HL-60 (cell line): ENCODE measurements at regions not wholly inside any gene's neighbourhood (a gene's known extent, or its start where the extent isn't known, plus 50 kb on each side); places are given as distances from the start of the nearest gene placed in this dataset.

Experiments used
- DNase-seq, 2 experiments: peaks; one replicate each; pipeline ENCODE4 v3.0.0-alpha.2; 2010 to 2020; ENCODE audit warnings: low read depth in 1 of 2, low spot score in 1 of 2
- H3K27ac ChIP-seq: fragments of 250-450 bp; sonication (Bioruptor Pico); replicated peaks from 2 replicates; pipeline ENCODE4 v1.5.1; 2020; ENCODE audit warnings: mild to moderate bottlenecking, moderate library complexity
- H3K27me3 ChIP-seq: fragments of 250-450 bp; sonication (Bioruptor Pico); 2 replicates; pipeline ENCODE4 v1.5.1; 2021; ENCODE audit warnings: mild to moderate bottlenecking, moderate library complexity; ENCODE audit not compliant: insufficient read depth, poor library complexity, severe bottlenecking
- H3K4me3 ChIP-seq: replicated peaks from 2 replicates; pipeline ENCODE4 v1.5.1; 2011; ENCODE audit warnings: mild to moderate bottlenecking, control low read depth, low read length; ENCODE audit not compliant: insufficient read depth
- CTCF ChIP-seq: IDR thresholded peaks from one replicate; pipeline ENCODE4 v1.5.1; 2011; ENCODE audit warnings: low read length, control low read depth, inconsistent platforms; ENCODE audit not compliant: insufficient read depth
- GABPA ChIP-seq: IDR thresholded peaks from 2 replicates; pipeline ENCODE4 v1.6.1; 2012; ENCODE audit warnings: low read depth
- POLR2AphosphoS5 ChIP-seq: IDR thresholded peaks from 2 replicates; pipeline ENCODE4 v1.6.1; 2012; ENCODE audit warnings: low read depth
- REST ChIP-seq: IDR thresholded peaks from 2 replicates; pipeline ENCODE4 v1.6.1; 2012; ENCODE audit warnings: low read depth; ENCODE audit not compliant: insufficient replicate concordance
- SPI1 ChIP-seq: IDR thresholded peaks from 2 replicates; pipeline ENCODE4 v1.6.1; 2012; ENCODE audit warnings: low read depth, mild to moderate bottlenecking, borderline replicate concordance

DNA sequence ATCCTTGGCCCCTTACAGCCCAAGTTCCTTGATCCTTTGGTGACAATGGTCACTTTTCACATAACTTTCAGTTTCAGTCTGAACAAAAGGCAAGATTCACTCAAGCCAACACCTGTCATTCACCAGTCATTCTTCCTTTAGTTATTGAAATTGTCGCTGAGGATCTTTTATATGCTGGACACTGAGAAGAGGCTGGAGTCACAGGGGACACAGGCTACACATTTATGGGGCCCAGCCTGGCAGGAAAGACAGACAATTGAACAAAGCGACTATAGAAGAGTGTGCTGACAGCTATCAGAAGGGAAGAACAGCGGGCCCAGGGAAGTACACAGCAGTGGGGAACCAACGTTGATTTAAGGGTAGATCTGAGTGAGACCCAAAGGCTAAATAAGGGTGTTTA lies 69.8 kb upstream of the PROK2 start:
- H3K27me3 ChIP-seq: no peaks in the 10 kb centered on the region
- TF ChIP-seq POLR2AphosphoS5 (no peak), SPI1 (no peak), REST (no peak), CTCF (no peak), GABPA (no peak)
- no peak overlapping the region for H3K4me3 ChIP-seq
- no peak for DNase-seq
- H3K27ac ChIP-seq: no peak overlapping the region

- Histone ChIP-seq H3K27ac (no peak overlapping the region), H3K27me3 (no peaks in the 10 kb centered on the region), H3K4me3 (no peak overlapping the region)
- peak in 1 of 2 experiments; percentile 35 for DNase-seq
- TF ChIP-seq CTCF: no peak
- TF ChIP-seq POLR2AphosphoS5: no peak
- no peak for TF ChIP-seq GABPA
- TF ChIP-seq SPI1: no peak
- no peak for TF ChIP-seq REST
These were observed 69.1 kb upstream of the PROK2 start for GRCh38 chr3:71854096-71854495.

DNA sequence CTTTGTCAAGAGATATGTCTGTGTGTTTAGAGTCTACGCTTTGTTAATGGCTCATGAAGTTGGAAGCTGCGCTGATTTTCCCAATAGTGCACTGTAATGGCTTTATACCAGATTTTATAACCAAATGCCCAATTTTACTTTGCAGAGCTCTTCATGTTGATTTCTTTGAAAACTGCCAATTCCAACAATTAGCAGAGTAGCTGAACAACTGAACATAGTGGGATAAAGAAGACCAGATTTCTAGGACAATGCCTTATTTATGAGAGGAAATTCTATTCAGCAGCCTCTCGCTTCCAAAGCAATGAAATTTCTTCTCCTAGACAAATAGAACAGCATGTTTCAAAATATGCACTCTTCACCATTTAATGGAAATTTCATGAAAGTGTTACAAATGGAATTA lies 66.9 kb upstream of the PROK2 start:
- no peak overlapping the region for H3K4me3 ChIP-seq
- no peak for DNase-seq
- H3K27me3 ChIP-seq: no peaks in the 10 kb centered on the region
- H3K27ac ChIP-seq: no peak overlapping the region
- TF ChIP-seq CTCF (no peak), SPI1 (no peak), POLR2AphosphoS5 (no peak), GABPA (no peak), REST (no peak)
